HG03025 (cell line): ENCODE measurements at regions not wholly inside any gene's neighbourhood (a gene's known extent, or its start where the extent isn't known, plus 50 kb on each side); places are given as distances from the start of the nearest gene placed in this dataset.
"Not testable (repeated sequence)": the region's sequence is repeated elsewhere in the genome, so short reads cannot be mapped to it uniquely, and the experiment has no call there.

Source experiments
- ATAC-seq: cut with Tn5 transposase; IDR thresholded peaks from one replicate; pipeline ENCODE4 v1.9.1; 2021; ENCODE audit warnings: mild to moderate bottlenecking, moderate library complexity; ENCODE audit not compliant: unreplicated experiment, low FRiP score

DNA sequence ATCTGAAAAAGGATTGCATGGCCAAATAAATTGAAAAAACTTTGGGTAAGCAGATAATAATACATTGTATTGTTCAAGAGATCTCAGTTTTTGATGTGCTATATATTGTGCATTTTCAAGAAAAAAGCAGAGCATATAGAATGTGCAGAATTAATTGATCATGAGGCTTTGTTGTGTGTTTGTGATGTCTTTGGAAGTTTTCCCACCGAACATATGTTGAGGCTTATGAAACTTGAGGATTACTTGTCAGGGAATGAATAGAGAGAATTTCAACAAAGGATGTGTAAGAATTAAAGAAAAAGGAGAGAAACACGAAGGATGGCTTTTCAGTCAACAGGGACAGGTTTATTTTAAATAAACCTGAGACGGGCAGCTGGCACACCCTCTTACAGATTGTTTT, 232.5 kb upstream of the POU1F1 start:
- no peak for ATAC-seq

- ATAC-seq: no peak
Measured at GRCh38 chr3:87507753-87508152, 231.4 kb upstream of the POU1F1 start.

GRCh38 chr3:87503900-87504498, 227.6 kb upstream of the POU1F1 start:
- ATAC-seq: peak; percentile 72

DNA sequence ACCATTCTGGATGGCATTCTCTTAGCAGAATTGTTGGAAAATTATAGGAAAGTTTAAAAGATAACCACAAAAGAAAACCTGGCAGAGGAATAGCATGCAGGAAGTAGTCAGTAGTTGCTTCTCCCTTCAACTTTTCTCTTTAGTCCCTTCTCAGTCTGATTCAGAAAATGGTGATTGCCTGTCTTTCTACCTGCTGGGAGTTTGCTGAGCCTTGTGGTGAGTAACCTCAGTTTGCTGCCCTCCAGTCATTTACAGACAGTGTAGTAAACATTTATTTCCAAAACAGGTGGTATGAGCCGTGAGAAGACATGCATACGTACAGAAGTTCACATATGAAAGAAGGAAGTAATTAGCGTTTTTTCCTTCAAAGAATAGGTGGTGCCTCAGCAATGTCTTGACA, 224.7 kb upstream of the POU1F1 start:
- no peak for ATAC-seq

DNA sequence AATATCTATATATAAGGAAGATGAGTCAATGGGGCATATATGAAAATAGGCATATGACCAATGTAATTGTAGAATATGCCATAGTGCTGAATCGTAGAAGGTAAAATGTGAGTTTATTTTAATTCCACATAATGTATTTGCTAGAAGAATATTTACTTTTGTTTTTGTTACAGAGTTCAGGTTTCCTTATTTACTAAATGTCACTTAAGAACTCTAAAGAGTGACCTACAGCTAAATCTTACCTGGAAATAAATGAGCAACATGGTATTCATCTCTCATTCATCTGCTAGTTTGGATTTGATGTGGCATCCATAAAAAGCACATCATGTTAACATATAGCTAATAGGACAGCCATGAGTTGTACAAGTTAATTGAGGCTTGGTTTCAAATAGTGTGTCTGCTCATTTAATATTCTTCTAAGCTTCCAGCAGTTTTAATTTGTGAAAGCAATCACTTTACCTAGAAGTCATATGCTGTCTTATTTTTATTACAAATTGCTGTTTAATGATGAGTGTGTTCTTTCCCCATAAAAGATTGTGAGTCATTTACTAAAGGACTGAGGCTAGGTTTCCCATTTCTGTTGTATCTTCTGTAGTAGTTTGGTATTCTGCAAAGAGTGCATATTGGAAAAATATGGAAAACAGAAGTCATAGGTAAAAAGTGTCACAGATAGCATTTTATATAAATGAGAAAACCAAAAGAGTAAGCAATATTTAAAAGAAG, 222.1 kb upstream of the POU1F1 start:
- no peak for ATAC-seq

DNA sequence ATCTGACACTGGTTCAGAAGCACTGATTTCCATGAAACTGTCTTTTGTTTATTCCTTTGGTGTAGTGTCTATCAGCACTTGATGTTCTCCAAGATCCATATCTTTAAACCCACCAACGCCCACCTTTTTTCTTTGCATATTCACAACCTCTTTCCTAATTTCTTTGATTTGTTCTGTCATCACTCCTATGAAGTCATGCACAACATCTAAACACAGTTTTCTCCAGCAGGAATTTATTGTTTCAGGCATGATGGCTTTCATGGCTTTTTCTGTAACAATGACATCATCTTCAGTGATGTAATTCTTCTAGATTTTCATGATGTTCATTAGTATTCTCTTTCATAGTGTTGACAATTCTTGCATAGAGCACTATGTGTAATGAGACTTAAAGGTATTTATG, 219.6 kb upstream of the POU1F1 start:
- ATAC-seq: no peak

GRCh38 chr3:87494264-87494663, 217.9 kb upstream of the POU1F1 start:
- ATAC-seq: no peak

DNA sequence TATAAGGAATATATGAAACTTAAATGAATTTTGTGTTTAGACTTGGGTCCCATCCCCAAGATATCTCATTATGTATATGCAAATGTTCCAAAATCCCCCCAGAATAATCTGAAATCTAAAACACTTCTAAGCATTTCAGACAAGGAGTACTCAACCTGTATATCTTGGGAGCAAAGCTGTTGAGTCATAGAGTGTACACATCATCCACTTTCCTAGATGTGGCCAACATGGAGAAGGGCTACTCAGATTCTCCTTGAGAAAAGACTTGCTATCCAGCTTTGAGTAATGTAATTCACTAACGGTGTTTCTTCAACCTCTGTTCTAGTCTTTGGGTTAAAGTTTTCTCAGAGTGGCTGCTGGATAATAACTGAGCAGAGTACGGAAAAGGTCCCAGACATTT, 215.5 kb upstream of the POU1F1 start:
- ATAC-seq: no peak

DNA sequence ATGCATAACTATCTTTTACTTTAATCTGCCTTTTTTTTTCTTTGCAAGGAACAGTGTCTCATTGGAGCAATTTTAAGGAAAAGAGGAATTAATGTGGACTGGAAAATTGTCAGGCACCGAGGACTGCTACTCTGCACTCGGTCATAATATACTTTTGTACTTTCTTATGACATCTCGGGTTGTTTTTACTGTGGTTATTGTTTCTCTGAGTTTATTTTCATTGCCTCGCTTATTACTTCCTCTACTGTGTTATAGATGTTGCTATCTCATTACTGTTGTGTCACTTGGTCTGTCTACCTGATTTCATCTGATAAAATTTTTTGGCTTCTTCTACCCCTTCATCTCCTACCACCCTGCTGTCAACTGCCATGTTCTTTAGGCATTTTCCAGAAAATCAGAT, 213.5 kb upstream of the POU1F1 start:
- no peak for ATAC-seq

DNA sequence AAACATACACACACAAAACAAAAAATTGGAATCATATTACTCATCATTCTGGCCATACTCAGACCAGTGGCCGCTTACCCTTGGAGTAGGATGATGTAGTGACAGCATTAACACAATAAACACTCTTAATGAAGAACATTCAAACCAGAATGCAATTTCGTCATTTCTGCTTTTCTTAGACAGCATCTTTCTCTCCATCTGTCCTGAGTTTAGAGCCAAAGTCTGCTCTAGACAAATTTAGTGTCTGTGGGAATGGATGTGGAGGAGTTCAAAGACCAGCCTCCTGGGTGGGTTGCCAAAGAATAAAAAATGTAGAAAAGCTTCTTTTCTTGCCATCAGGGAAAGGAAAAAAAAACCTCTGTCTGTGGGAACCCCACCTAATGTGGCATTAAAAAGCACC, 212.4 kb upstream of the POU1F1 start:
- ATAC-seq: no peak

DNA sequence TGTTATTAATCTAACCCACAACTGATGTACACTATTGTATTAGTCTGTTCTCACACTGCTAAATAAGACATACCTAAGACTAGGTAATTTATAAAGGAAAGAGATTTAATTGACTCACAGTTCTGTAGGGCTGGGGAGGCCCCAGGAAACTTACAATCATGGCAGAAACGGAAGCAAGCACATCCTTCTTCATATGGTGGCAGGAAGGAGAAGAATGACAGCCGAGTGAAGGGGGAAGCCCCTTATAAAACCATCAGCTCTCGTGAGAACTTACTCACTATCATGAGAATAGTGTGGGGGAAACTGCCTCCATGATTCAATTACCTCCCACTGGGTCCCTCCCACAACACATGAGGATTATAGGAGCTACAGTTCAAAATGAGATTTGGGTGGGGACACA, 210.3 kb upstream of the POU1F1 start:
- not testable (repeated sequence) for ATAC-seq

GRCh38 chr3:87486115-87486514, 209.7 kb upstream of the POU1F1 start:
- ATAC-seq: no peak

- ATAC-seq: no peak
Measured at GRCh38 chr3:87478716-87479115, 202.3 kb upstream of the POU1F1 start.

- no peak for ATAC-seq
Measured at GRCh38 chr3:87473944-87474343, 197.6 kb upstream of the POU1F1 start.

- no peak for ATAC-seq
Measured at GRCh38 chr3:87468938-87469337, 192.6 kb upstream of the POU1F1 start.

DNA sequence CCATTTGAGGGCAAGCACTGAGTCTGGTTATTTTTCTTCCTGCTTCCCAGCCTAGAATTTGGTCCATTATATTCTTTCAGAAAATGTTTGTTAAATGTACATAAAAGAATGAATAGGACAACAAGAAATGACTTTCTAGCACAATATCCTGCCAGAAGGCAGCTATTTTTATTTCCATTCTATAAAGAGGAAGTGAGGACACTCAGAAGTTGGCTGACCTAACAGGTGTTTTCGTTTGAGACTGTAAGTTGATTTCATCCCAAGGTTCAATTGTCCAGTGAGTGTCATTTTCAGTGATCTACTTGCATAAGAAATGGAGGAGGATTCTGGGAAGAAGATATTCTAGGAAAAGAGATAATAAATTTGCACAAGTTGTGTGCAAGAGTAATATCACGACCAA, 191.9 kb upstream of the POU1F1 start:
- no peak for ATAC-seq

DNA sequence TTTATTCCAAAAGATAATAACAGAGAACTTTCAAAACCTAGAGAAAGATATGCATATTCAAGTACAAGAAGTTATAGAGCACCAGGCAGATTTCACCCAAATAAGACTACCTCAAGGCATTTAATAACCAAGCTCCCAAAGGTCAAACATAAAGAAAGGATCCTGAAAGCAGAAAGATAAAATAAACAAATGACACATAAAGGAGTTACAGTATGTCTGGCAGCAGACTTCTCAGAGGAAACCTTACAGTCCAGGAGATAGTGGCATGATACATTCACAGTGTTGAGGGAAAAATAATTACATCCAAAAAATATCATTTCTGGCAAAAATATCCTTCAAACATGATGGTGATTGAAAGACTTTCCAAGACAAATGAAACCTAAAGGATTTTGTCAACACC, 185.8 kb upstream of the POU1F1 start:
- no peak for ATAC-seq

- ATAC-seq: no peak
Measured at GRCh38 chr3:87461443-87461842, 185.1 kb upstream of the POU1F1 start.

DNA sequence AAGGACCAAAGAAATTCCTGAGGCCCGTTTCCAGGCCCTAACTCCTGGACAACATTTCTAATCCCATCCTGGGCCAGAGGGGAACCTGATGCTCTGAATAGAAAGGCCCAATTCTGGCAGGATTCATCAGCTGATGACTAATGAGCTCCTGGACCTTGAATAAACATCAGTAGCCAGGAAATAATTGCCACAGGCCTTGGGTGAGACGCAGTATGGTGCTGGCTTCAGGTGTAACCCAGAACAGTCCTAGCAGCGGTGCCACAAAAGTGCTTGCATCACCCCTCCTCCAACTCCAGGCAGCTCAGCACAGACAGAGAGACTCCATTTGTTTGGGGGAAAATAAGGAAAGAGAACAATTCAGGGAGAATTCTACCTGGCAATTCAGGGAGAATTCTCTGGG, 184.7 kb upstream of the POU1F1 start:
- no peak for ATAC-seq

- ATAC-seq: no peak
Measured at GRCh38 chr3:87448558-87448957, 172.2 kb upstream of the POU1F1 start.

- no peak for ATAC-seq
Measured at GRCh38 chr3:87446849-87447387, 170.5 kb upstream of the POU1F1 start.

- ATAC-seq: no peak
Measured at GRCh38 chr3:87442470-87442869, 166.1 kb upstream of the POU1F1 start.
